Left lung (tissue), 4 donors: ENCODE measurements at regions not wholly inside any gene's neighbourhood (a gene's known extent, or its start where the extent isn't known, plus 50 kb on each side); places are given as distances from the start of the nearest gene placed in this dataset.

Experiments used
- ATAC-seq: fragments of 200-7000 bp; cut with Tn5 transposase; one replicate; pipeline ENCODE4 v1.9.1; 2020; ENCODE audit warnings: moderate library complexity
- DNase-seq, 4 donors: peaks; one replicate each; pipeline ENCODE4 v3.0.0-alpha.2; 2013 to 2020
- H3K27ac ChIP-seq, 2 donors: fragments of 200-600 bp; sonication (generic) in 1 of 2; one replicate each; pipeline versions ENCODE4 v1.5.0 to v1.8.0; 2020 to 2021
- H3K27me3 ChIP-seq, 2 donors: fragments of 200-600 bp; sonication (generic) in 1 of 2; one replicate each; pipeline versions ENCODE4 v1.5.0 to v1.8.0; 2020 to 2021
- H3K36me3 ChIP-seq, 2 donors: fragments of 200-600 bp; sonication (generic) in 1 of 2; one replicate each; pipeline versions ENCODE4 v1.5.0 to v1.8.0; 2020 to 2021
- H3K4me1 ChIP-seq, 2 donors: fragments of 200-600 bp; one replicate each; pipeline ENCODE4 v1.8.0; 2021
- H3K4me3 ChIP-seq, 2 donors: fragments of 200-600 bp; sonication (generic) in 1 of 2; one replicate each; pipeline versions ENCODE4 v1.5.0 to v1.8.0; 2020 to 2021; ENCODE audit warnings: mild to moderate bottlenecking in 1 of 2
- H3K9me3 ChIP-seq, 2 donors: fragments of 200-600 bp; sonication (generic) in 1 of 2; one replicate each; pipeline versions ENCODE4 v1.5.0 to v1.8.0; 2020 to 2021
- intact Hi-C, 2 donors: fragments of 100-400 bp; cut with DNase I; formaldehyde crosslinking; loops; one replicate each; pipeline versions ENCODE4 v1.11.2 to v1.14.2; 2022
- TF ChIP-seq, protein P1 (sequence below), 2 donors: fragments of 200-600 bp; sonication (generic) in 1 of 2; IDR thresholded peaks; one replicate each; pipeline versions ENCODE4 v1.5.0 to v1.8.0; 2021; ENCODE audit warnings: antibody characterized with exemption in 2 of 2
- donor health status: DM: no; HTN: yes; CAD: no.
- donor health status: DM: no; HTN: no; CAD: no.

DNA sequence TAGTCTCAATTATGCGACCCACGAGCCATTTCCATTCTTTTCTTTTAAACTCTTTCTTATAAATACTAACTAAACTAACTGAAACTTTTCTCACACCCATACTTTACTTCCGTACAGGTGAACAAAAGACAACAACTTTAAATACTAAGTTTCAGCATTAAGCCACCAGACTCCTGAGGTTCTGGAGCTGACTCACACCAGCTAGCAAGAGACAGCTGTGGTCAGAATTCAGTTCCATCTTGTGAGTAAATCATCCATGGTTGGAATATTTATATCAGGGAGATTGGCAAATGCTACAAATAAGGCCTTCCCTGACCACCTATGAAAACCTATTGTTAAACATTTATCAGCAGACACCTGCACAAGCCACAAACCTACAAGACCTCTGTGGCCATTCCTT, 897.0 kb downstream of the EFNB2 start:
- Histone ChIP-seq H3K27ac (no peak overlapping the region), H3K4me1 (no peaks in the 10 kb centered on the region), H3K36me3 (no peaks in the 10 kb centered on the region), H3K27me3 (no peaks in the 10 kb centered on the region), H3K4me3 (no peak overlapping the region), H3K9me3 (peaks cover 0 to 3% of the 10 kb centered on the region in 2 donors)
- TF ChIP-seq, protein P1, sequence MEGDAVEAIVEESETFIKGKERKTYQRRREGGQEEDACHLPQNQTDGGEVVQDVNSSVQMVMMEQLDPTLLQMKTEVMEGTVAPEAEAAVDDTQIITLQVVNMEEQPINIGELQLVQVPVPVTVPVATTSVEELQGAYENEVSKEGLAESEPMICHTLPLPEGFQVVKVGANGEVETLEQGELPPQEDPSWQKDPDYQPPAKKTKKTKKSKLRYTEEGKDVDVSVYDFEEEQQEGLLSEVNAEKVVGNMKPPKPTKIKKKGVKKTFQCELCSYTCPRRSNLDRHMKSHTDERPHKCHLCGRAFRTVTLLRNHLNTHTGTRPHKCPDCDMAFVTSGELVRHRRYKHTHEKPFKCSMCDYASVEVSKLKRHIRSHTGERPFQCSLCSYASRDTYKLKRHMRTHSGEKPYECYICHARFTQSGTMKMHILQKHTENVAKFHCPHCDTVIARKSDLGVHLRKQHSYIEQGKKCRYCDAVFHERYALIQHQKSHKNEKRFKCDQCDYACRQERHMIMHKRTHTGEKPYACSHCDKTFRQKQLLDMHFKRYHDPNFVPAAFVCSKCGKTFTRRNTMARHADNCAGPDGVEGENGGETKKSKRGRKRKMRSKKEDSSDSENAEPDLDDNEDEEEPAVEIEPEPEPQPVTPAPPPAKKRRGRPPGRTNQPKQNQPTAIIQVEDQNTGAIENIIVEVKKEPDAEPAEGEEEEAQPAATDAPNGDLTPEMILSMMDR (IDR thresholded peaks at IDR 0.05): no peak
- intact Hi-C loops: no loop called here
- no peak for ATAC-seq
- no peak for DNase-seq

DNA sequence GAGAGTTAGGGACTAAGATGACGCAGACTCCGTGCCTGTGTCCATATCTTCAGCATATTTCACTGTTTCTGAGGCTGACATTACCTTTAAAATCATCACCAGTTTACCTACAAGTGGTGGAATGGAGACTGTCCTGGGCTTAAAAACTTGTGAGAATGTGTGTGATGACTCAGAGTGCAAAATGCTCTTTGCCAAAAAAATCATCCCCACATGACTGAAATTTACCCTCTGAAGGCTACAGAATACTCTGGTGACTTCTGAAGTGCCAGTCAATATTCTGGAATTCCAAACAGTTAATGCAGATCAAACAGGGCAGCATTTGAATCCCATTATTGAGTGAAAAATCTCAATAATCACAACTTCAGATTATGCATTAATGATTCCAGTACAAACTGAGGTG, 901.4 kb downstream of the EFNB2 start:
- H3K36me3 ChIP-seq: no peaks in the 10 kb centered on the region
- H3K27me3 ChIP-seq: no peaks in the 10 kb centered on the region
- intact Hi-C loops: no loop called here
- H3K27ac ChIP-seq: no peak overlapping the region
- TF ChIP-seq, protein P1 (IDR thresholded peaks at IDR 0.05): no peak
- H3K9me3 ChIP-seq: no peaks in the 10 kb centered on the region
- ATAC-seq (no peak), DNase-seq (no peak)
- H3K4me1 ChIP-seq: no peaks in the 10 kb centered on the region
- no peak overlapping the region for H3K4me3 ChIP-seq

DNA sequence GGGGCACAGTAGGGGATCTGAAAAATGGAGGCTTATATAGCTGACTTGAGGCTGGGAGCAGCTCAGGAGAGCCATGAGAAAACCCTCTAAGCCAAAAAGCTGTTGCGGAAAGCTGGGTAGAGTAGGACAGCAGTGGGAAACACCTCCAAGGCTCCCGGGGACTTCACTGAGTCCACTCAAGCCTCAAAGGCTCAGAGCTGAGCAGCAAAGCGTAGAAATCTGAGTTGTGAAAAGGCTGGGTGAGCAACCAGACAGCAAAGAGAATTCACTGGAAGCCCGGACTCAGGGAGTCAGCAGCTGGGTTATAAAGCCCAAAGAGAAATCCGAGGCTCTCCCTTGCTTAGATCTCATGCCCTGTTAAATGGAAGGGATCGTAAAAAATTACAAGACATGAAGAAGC, 905.0 kb downstream of the EFNB2 start:
- intact Hi-C loops: no loop called here
- DNase-seq (no peak), ATAC-seq (no peak)
- no peak overlapping the region for H3K4me3 ChIP-seq
- H3K9me3 ChIP-seq: no peaks in the 10 kb centered on the region
- H3K4me1 ChIP-seq: no peaks in the 10 kb centered on the region
- no peaks in the 10 kb centered on the region for H3K36me3 ChIP-seq
- TF ChIP-seq, protein P1 (IDR thresholded peaks at IDR 0.05): no peak
- H3K27me3 ChIP-seq: no peaks in the 10 kb centered on the region
- H3K27ac ChIP-seq: no peak overlapping the region

DNA sequence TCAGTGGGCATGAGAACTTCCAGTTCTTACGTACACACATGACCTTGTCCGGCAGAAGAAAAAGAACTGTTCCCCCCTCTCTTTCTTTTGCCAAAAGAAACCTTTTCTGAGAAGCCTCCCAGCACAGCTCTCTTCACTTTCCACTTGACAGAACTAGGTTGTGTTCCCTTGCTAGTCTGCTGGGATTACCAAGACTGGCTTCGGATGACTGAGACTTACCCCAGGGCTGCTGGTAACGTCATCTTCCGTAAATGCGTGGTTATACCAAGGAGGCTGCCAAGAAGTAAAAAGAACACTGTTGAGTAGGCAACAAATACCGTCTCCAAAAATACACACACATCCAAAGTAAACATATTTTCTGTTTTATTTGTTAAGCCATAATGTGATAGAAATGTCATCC, 908.2 kb downstream of the EFNB2 start:
- TF ChIP-seq, protein P1 (IDR thresholded peaks at IDR 0.05): no peak
- no peaks in the 10 kb centered on the region for H3K27me3 ChIP-seq
- DNase-seq (no peak), ATAC-seq (no peak)
- H3K4me3 ChIP-seq: no peak overlapping the region
- no peaks in the 10 kb centered on the region for H3K9me3 ChIP-seq
- no peaks in the 10 kb centered on the region for H3K36me3 ChIP-seq
- H3K4me1 ChIP-seq: no peaks in the 10 kb centered on the region
- intact Hi-C loops: no loop called here
- no peak overlapping the region for H3K27ac ChIP-seq

DNA sequence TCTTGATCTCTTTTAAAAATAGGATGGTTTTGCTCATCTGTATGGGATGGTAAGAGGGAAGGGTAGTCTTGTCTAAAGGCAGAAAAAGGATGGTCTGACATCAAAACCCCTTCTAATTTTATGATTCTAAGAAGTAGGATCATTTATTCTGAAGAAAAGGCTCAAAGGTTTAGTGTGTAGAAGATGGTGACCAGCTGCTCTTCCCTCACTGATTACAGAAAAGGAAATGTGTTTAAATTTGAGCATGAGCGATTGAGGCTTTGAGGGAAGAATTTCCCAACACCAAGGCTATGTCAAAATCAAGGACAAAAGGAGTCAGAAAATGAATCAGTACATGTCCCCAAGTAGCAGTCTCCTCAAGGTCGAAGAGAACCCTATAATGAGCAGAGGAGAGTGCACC, 909.8 kb downstream of the EFNB2 start:
- no peaks in the 10 kb centered on the region for H3K36me3 ChIP-seq
- no peaks in the 10 kb centered on the region for H3K9me3 ChIP-seq
- ATAC-seq (no peak), DNase-seq (no peak)
- no peak overlapping the region for H3K27ac ChIP-seq
- TF ChIP-seq, protein P1 (IDR thresholded peaks at IDR 0.05): no peak
- no peaks in the 10 kb centered on the region for H3K27me3 ChIP-seq
- intact Hi-C loops: no loop called here
- no peaks in the 10 kb centered on the region for H3K4me1 ChIP-seq
- no peak overlapping the region for H3K4me3 ChIP-seq
